ENCODE measurements at regions not wholly inside any gene's neighbourhood (a gene's known extent, or its start where the extent isn't known, plus 50 kb on each side); places are given as distances from the start of the nearest gene placed in this dataset.
"Not testable (repeated sequence)": the region's sequence is repeated elsewhere in the genome, so short reads cannot be mapped to it uniquely, and the experiment has no call there.

GRCh38 chr3:104044002-104044401 lies 1322.7 kb upstream of the ALCAM start:
- no peak for DNase-seq

DNA sequence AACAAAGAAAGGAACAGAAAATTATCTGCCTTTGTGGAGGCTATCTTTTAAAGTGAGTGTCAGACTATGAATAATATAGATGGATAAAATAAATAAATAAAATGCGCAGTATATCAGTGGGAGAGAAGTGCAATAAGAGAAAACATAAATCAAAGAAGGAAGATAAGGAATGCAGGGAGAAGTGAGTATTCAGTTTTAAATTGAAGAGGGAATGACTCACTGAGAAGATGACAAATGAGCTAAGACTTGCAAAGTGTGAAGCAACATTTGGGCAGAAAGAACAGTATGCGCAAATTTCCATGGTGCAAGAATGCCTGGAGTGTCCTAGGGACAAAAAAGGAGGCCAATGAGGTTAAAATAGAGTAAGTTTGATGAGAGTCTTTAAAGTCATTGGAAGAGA lies 1300.1 kb upstream of the ALCAM start:
- no peak for DNase-seq

DNA sequence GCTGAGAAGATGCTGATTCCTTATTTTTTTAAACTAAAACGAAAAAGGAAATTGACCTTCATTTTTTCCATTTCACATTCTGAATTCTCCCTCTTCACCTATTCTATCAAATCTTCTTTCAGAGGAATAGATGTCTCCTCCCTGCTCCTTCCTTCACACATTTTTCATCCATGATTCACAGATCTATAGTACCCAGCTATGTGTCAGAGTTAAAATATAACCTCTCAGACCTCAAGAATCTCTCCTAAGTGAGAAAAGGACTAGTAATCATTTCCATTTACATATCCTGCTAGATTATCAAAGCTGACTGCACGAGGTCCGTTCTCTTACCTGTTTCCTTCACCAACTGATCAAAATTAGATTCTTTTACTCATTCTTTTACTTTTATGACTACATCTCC lies 1297.6 kb upstream of the ALCAM start:
- no peak for DNase-seq

- DNase-seq = no peak
Measured at GRCh38 chr3:104070906-104071305, 1295.8 kb upstream of the ALCAM start.

DNA sequence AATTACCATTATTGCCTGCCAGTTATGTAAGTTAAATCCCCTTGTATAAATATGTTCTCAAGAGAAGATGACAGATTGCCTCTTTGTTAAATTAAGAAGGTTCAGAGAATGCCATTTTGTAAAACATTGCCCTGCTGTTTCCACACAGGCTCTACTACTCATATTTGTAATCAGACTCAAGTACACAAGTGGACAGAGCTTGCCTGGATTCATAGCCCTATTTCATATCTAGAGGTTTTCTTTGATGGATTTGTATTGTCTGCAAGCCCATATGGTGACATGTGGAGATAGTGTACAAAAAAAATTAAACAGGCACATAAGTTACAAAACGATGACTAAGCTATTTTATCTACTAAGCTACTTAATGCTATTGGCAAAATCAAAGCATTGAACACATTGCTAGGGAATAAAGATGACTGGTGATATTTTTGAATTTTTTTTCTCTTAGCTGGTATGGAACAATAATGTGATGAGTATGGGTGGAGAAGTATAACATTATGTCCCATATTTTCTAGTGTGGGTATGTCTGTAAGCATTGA lies 1286.6 kb upstream of the ALCAM start:
- no peak for DNase-seq

GRCh38 chr3:104088738-104089137 lies 1278.0 kb upstream of the ALCAM start:
- DNase-seq = no peak

- DNase-seq = not testable (repeated sequence)
Measured at GRCh38 chr3:104089987-104090386, 1276.7 kb upstream of the ALCAM start.

DNA sequence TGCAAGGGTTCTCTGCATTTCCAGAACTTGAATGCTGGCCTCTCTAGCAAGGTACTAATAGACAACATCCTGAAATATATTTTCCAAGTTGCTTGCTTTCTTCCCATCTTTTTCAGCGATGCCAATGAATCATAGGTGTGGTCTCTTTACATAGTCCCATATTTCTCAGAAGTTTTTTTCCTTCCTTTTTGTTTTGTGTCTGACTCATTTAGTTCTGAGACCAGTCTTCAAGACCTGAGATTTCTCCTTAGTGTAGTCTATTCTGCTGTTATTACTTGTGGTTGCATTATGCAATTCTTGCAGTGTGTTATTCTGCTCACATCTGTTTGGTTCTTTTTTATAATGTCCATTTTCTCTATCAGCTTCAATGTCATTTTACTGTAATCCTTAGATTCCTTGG lies 1265.0 kb upstream of the ALCAM start:
- DNase-seq = no peak

- peak in 1 of 2 experiments; percentile 4 for DNase-seq
Measured at GRCh38 chr3:104102386-104102785, 1264.3 kb upstream of the ALCAM start.

DNA sequence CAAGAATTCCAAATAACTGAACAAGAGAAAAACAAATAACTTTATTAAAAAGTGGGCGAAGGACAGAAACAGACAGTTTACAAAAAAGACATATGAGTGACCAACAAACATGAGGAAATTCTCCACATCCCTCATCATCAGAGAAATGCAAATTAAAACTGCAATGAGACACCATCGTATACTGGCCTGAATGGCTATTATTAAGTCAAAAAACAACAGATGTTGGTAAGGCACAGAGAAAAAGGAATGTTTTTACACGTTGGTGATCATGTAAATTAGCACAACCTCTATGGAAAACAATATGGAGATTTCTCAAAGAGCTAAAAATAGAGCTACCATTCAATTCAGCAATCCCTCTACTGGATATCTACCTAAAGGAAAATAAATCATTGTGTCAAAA lies 1260.4 kb upstream of the ALCAM start:
- DNase-seq = no peak

- no peak for DNase-seq
Measured at GRCh38 chr3:104108522-104108921, 1258.2 kb upstream of the ALCAM start.

DNA sequence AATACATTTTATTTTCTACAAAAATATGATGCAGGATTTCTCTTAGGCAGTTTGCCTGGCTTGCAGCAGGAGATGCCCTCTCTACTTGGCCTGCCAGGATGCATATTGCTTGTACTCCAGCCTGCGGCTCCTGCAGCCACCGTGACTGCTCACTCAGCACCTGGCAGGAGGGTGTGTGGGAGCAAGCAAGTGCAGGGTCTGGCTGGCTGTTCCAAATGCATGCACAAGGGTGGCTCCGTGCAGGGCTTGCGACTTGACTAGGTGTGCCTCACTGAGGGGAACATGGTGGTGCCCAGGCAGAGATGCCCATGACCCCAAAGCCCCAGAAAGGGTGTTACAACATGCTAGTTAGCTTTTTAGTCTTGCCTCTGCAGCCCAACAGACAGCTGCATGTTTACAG lies 1240.2 kb upstream of the ALCAM start:
- DNase-seq = no peak

- no peak for DNase-seq
Measured at GRCh38 chr3:104126864-104127553, 1239.7 kb upstream of the ALCAM start.

DNA sequence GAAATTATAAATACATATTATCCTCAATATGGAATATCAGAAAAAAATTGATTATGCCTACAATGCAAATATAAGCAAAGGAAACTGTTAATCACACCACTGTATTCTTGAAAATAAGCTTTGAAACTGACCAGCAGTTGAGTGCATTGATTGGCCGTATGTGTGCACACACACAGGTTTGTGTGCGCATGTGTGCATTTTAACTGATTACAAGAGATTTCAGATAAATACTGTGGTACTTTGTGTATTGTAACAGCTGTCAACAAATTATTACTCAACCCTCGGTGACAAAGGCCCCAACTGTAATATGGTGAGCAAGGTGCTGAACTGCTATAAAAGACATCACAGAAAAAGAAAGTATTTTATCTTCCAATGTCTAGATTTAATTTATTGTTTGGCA lies 1238.9 kb upstream of the ALCAM start:
- DNase-seq = no peak

DNA sequence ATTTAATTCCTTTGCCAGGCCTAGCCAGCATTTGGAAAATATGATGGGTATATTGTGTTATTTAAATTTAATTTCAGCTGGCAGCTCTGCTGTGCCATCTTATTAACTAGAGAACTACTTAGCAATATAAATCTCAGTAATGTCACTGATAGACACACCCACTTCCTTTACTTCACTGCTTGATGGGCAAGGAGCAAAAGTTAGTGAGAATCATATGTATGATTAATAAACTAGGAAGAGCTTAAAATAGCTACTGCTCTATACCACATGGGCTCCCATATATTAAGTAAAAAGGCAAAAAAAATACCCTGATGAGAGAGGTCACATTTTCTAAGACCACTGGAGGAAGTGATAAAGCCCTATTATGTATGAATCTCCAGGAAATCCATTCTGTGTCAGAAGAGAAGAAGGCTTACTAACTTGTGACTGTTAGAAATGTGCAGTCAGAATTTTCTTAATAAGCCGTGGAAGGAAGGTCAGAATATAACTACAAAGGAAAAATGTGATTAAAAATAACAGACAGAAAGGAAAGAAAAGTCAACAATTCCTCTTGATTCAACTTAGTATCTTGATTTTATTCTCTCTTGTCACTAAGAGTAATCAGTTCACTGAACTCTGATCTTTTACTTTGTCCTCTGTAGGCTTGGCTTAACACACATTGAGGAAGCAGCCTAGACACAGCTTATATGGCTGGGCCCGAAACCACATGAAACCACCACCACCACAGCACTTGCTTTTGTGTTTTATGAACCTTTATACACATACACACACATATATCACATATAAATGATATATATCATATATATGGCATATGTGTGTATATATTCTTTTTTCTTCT lies 1233.9 kb upstream of the ALCAM start:
- DNase-seq = no peak

DNA sequence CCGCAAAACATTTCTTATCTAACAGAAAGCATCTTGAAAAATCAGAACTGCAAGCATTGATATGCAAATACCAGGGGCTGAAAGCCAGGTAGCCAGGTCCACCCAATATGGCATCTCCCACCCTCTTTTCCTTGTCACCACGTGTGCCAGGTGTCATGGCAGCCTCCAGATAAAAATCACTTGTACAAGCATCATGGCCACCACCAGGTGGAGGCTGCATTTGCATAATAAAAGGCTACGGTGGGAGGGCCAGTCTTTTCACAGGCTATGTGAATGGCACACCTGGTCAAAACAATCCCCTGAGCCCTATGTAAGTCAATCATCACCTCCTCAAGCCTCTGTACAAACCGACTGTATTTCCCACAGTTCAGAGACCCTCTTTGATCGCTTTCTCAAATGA lies 1233.1 kb upstream of the ALCAM start:
- DNase-seq = peak in 1 of 2 experiments; percentile 2

GRCh38 chr3:104137116-104137515 lies 1229.6 kb upstream of the ALCAM start:
- no peak for DNase-seq

DNA sequence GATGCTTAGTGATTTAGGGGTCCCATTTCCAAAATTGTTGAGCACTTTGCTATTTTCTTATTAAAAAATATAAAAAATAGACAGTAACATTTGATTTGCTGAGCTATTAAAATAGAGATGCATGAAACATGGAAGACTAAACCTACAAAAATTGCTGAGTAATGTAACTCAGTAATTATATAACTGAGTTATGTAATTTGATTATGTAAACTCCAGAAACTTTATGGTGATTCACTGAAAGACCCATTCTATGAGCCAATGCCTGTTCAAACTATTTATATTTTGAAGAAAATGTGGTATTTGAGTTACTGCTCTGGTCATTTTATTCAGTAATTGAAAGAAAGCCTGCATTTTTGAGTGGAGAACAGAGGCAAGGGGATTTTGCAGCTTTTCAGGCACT lies 1221.5 kb upstream of the ALCAM start:
- no peak for DNase-seq

DNA sequence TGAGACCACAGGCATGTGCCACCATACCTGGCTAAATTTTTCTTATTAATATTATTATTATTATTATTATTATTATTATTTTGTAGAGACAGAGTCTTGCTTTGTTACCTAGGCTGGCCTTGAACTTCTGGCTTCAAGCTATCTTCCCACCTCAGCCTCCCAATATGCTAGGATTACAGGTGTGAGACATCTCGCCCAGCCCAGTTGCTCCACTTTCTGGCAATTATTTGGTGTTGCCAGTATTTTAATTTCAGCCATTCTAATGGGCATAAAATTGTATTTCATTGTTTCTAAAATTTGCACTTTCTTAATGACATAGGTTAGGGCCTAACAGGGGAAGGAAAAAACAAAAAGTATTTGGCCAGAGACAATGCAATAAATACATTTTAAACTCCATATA lies 1217.6 kb upstream of the ALCAM start:
- DNase-seq = no peak

DNA sequence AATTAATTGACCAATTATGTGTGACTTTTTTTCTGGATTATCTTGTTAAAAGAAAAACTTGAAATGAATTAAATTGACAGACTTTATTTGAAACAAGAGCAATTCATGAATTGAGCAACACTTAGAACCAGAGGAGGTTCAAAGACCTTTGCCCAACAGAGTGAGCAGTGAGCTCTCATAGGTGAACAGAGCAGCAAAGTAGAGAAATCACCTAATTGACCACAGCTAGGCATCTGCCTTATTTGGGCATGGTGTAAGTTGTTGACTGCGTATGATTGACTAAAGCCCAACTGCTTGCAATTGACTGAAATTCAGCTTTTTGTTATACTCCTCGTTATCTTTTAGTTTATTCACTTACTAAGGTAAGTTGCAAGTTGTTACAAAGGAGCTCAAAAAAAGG lies 1216.0 kb upstream of the ALCAM start:
- DNase-seq = no peak

DNA sequence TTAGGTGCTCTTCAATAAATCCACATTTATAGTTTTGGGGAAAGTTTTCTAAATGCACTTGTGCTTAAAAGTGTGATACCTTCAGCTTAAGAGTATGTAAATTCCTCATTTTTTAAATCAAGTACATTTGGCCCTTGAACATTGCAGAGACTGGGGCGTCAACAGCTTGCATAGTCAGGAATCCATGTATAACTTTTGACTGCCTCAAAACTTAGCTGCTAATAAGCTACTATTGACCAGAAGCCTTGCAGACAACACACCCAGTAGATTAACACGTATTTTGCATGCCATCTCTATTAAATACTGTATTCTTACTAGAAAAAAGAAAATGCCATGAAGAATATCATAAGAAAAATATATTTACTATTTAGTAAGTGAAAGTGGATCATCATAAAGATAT lies 1211.8 kb upstream of the ALCAM start:
- no peak for DNase-seq

GRCh38 chr3:104165866-104166265 lies 1200.8 kb upstream of the ALCAM start:
- DNase-seq = no peak

DNA sequence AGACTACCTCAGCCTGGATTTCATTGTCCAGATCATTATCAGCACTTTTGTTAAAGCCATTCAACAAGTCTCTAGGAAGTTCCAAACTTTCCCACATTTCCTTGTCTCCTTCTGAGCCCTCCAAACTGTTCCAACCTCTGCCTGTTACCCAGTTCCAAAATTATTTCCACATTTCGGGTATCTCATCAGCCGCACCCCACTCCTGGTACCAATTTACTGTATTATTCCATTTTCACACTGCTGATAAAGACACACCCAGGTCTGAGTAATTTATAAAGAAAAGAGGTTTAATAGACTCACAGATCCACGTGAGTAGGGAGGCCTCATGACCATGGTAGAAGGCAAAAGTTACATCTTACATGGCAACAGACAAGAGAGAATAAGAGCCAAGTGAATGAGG lies 1198.3 kb upstream of the ALCAM start:
- DNase-seq = no peak

- no peak for DNase-seq
Measured at GRCh38 chr3:104175696-104176095, 1191.0 kb upstream of the ALCAM start.
